DOHH2 (cell line): ENCODE measurements at regions not wholly inside any gene's neighbourhood (a gene's known extent, or its start where the extent isn't known, plus 50 kb on each side); places are given as distances from the start of the nearest gene placed in this dataset.

ENCODE experiments used
- CTCF ChIP-seq: fragments of 200-600 bp; sonication (generic); IDR thresholded peaks from one replicate; pipeline ENCODE4 v1.5.1; 2014; ENCODE audit warnings: antibody characterized with exemption, mild to moderate bottlenecking, low read depth, low read length; ENCODE audit not compliant: poor library complexity, severe bottlenecking
- EZH2phosphoT487 ChIP-seq: fragments of 200-600 bp; sonication (generic); IDR thresholded peaks from 2 replicates; pipeline ENCODE4 v1.6.1; 2017; ENCODE audit warnings: borderline replicate concordance, mild to moderate bottlenecking, antibody characterized with exemption, low read length, moderate library complexity, mixed read lengths

DNA sequence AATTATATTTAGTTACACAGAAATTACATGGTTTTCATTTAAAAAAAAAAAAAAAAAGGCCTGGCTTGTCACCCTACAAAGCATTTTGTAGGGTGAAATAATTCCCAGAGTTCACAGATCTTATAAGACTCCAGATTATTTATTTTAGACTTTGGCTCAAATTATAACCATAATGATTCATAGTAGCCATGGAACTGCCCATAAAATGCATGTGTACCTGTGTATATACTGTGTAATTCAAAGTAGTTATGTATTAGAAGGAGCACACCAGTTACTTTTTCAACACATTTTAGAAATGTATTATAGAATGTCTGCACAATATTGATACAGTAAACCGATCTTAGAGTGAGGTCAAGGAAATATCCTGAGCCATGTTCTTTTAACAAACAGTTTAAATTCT is 975.6 kb downstream of the GBE1 start:
- TF ChIP-seq CTCF, result no peak
- no peak for TF ChIP-seq EZH2phosphoT487
